ENCODE measurements at regions not wholly inside any gene's neighbourhood (a gene's known extent, or its start where the extent isn't known, plus 50 kb on each side); places are given as distances from the start of the nearest gene placed in this dataset.

DNA sequence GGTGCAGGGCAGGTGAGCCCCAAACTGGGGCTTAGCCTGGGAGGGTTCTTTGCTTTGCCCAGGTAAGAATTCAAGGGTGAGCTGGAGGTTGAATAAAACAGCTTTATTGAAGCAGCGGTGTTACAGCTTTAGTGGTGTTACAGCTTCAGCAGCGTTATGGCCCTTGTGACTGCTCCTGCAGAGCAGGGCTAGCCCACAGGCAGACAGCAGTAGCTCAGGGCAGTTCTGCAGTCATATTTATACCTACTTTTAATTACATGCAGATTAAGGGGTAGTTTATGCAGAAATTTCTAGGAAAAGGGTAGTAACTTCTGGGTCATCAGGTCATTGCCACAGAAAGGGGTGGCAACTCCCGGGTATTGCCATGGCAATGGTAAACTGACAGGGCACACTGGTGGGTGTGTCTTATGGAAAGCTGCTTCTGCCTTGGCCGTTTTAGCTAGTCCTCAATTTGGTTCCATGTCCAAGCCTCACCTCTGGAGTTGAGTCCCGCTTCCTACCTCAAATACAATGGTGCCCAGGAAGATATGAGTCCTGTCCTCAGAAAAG lies 78.2 kb downstream of the THNSL2 start:
- H3K36me3 ChIP-seq (ENCODE audit: control insufficient read depth in 2 of 2, insufficient read depth in 2 of 2, low read length in 1 of 2): no peaks in the 10 kb centered on the region
- H4K20me1 ChIP-seq (ENCODE audit: control insufficient read depth, insufficient read depth): no peaks in the 10 kb centered on the region
- FAIRE-seq (no peak), DNase-seq (ENCODE audit: low read depth, low spot score) (no peak), ATAC-seq (no peak)
- H3K79me2 ChIP-seq (ENCODE audit: control insufficient read depth, insufficient read depth, low read length): no peaks in the 10 kb centered on the region
- no peaks in the 10 kb centered on the region; the same call in 1 of the 3 replicates for H3K9me3 ChIP-seq (replicated peaks; ENCODE audit: control insufficient read depth, insufficient read depth, low read length)
- H3K4me1 ChIP-seq (ENCODE audit: control insufficient read depth, insufficient read depth, low read length): no peaks in the 10 kb centered on the region
- intact Hi-C loops (cut with micrococcal nuclease; ENCODE audit: unreplicated experiment) (no loop called here), in situ Hi-C loops (cut with MboI) (no loop called here)
- POLR2A ChIA-PET: interaction anchor here (0.5 kb wide), 1 partner anchor 193 kb away, joined by 3 read pairs; no protein-coding TSS in a partner anchor
- TF ChIP-seq ESRRA (IDR thresholded peaks at IDR 0.05; ENCODE audit: low read length): no peak
- TF ChIP-seq, protein P1, sequence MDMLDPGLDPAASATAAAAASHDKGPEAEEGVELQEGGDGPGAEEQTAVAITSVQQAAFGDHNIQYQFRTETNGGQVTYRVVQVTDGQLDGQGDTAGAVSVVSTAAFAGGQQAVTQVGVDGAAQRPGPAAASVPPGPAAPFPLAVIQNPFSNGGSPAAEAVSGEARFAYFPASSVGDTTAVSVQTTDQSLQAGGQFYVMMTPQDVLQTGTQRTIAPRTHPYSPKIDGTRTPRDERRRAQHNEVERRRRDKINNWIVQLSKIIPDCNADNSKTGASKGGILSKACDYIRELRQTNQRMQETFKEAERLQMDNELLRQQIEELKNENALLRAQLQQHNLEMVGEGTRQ (IDR thresholded peaks at IDR 0.05; ENCODE audit: borderline replicate concordance, low read depth, low read length): no peak
- TF ChIP-seq ZNF622 (IDR thresholded peaks at IDR 0.05): no peak
- TF ChIP-seq, protein P2, sequence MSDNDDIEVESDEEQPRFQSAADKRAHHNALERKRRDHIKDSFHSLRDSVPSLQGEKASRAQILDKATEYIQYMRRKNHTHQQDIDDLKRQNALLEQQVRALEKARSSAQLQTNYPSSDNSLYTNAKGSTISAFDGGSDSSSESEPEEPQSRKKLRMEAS (IDR thresholded peaks at IDR 0.05; ENCODE audit: low read depth, low read length): no peak
- no peak for TF ChIP-seq YY1 (IDR thresholded peaks at IDR 0.05; ENCODE audit: low read depth, low read length)
- TF ChIP-seq MEF2B (IDR thresholded peaks at IDR 0.05; ENCODE audit: partially characterized antibody, poor library complexity, severe bottlenecking): no peak
- TF ChIP-seq NRF1 (conservative IDR thresholded peaks at IDR 0.05; ENCODE audit: low read depth, low read length): no peak
- TF ChIP-seq, protein P3, sequence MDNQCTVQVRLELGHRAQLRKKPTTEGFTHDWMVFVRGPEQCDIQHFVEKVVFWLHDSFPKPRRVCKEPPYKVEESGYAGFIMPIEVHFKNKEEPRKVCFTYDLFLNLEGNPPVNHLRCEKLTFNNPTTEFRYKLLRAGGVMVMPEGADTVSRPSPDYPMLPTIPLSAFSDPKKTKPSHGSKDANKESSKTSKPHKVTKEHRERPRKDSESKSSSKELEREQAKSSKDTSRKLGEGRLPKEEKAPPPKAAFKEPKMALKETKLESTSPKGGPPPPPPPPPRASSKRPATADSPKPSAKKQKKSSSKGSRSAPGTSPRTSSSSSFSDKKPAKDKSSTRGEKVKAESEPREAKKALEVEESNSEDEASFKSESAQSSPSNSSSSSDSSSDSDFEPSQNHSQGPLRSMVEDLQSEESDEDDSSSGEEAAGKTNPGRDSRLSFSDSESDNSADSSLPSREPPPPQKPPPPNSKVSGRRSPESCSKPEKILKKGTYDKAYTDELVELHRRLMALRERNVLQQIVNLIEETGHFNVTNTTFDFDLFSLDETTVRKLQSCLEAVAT (IDR thresholded peaks at IDR 0.05): no peak
- no peak for TF ChIP-seq ZSCAN29 (IDR thresholded peaks at IDR 0.05)
- TF ChIP-seq STAT3 (IDR thresholded peaks at IDR 0.05; ENCODE audit: low read depth, low read length): no peak
- TF ChIP-seq YBX1 (IDR thresholded peaks at IDR 0.05): no peak
- TF ChIP-seq BRCA1 (IDR thresholded peaks at IDR 0.05; ENCODE audit: low read depth, low read length): no peak
- WGBS (ENCODE audit: insufficient coverage, insufficient replicate concordance, low lambda C conversion rate, missing lambda C conversion rate): 22% methylated on average over 5 of the region's 5 CpGs
- SMC1A ChIA-PET (ENCODE audit: uncharacterized antibody, unreplicated experiment): interaction anchor here (1.3 to 1.4 kb wide), 2 partner anchors 82 to 94 kb away, joined by 3 read pairs; no protein-coding TSS in a partner anchor
- no peak overlapping the region for H3K9ac ChIP-seq (ENCODE audit: control insufficient read depth, insufficient read depth, low read length)
- H3K4me3 ChIP-seq: no peak overlapping the region
- no peaks in the 10 kb centered on the region; a peak in 1 of 4 replicates for H3K27me3 ChIP-seq (replicated peaks in 1 of 2; ENCODE audit: control insufficient read depth in 2 of 2, insufficient read depth in 2 of 2, low read length in 1 of 2)
- H2AFZ ChIP-seq (ENCODE audit: control insufficient read depth, low read depth, low read length): no peak overlapping the region
- no peak overlapping the region for H3K4me2 ChIP-seq (ENCODE audit: control insufficient read depth, insufficient read depth)
- RAD21 ChIA-PET (ENCODE audit: unreplicated experiment): no interaction called here
- BruUV-seq (replicated peaks): no TSS peak
- CTCF ChIA-PET: interaction anchor here (0.9 kb wide), 1 partner anchor 16 kb away, joined by 3 read pairs; no protein-coding TSS in a partner anchor
- no peak overlapping the region for H3K27ac ChIP-seq (ENCODE audit: control insufficient read depth, insufficient read depth)
